Body of pancreas (tissue), 4 donors: ENCODE measurements at regions not wholly inside any gene's neighbourhood (a gene's known extent, or its start where the extent isn't known, plus 50 kb on each side); places are given as distances from the start of the nearest gene placed in this dataset.

Experiments
- ATAC-seq: fragments of 150-250 bp; one replicate; pipeline ENCODE4 v1.9.1; 2016
- DNase-seq, 4 donors: peaks; one replicate each; pipeline ENCODE4 v3.0.0-alpha.2; 2019
- H3K27ac ChIP-seq, 4 donors: fragments of 200-600 bp; sonication (generic); 1 replicate in 3 of 4; 2 replicates in 1 of 4; pipeline versions ENCODE4 v1.5.1 to v1.6.1; 2016 to 2019; ENCODE audit warnings: mild to moderate bottlenecking in 1 of 4, mixed read lengths in 1 of 4, moderate library complexity in 1 of 4
- H3K27me3 ChIP-seq, 2 donors: fragments of 200-600 bp; sonication (generic); one replicate each; pipeline ENCODE4 v1.6.0; 2016; ENCODE audit warnings: mild to moderate bottlenecking in 1 of 2
- H3K36me3 ChIP-seq, 2 donors: fragments of 200-600 bp; sonication (generic); replicated peaks in 1 of 2; 2 replicates each; pipeline ENCODE4 v1.5.1; 2016; ENCODE audit warnings: low read depth in 2 of 2; ENCODE audit not compliant: insufficient read depth in 1 of 2
- H3K4me1 ChIP-seq: fragments of 200-600 bp; sonication (generic); one replicate; pipeline ENCODE4 v1.6.0; 2016
- H3K4me3 ChIP-seq, 2 donors: fragments of 200-600 bp; sonication (generic); 1 replicate in 1 of 2; 2 replicates in 1 of 2; pipeline ENCODE4 v1.5.1; 2016 to 2019
- H3K9me3 ChIP-seq, 3 donors: fragments of 200-600 bp; sonication (generic); 1 replicate in 2 of 3; 2 replicates in 1 of 3; pipeline ENCODE4 v1.5.1; 2016
- CTCF ChIP-seq, 7 experiments: fragments of 450-650 bp in 4 of 7; fragments of 200-600 bp in 3 of 7; sonication (generic) in 3 of 7; IDR thresholded peaks; one replicate each; pipeline ENCODE4 v1.5.1; 2016 to 2019; ENCODE audit warnings: antibody characterized with exemption in 7 of 7
- POLR2A ChIP-seq, 3 donors: fragments of 450-650 bp; IDR thresholded peaks; one replicate each; pipeline ENCODE4 v1.6.1; 2016; ENCODE audit warnings: antibody characterized with exemption in 3 of 3, mild to moderate bottlenecking in 2 of 3
- WGBS, 2 donors: methylation state at CpG; one replicate each; pipeline ENCODE4 v1.1.5; 2017; 5-methylcytosine and 5-hydroxymethylcytosine counted together
- intact Hi-C: fragments of 100-400 bp; cut with DNase I; formaldehyde crosslinking; loops from one replicate; pipeline ENCODE4 v1.15.1; 2023

GRCh38 chr12:41700940-41701339 lies 443.7 kb downstream of the GXYLT1 start:
- DNase-seq = no peak
- H3K27me3 ChIP-seq = no peaks in the 10 kb centered on the region
- H3K4me3 ChIP-seq = no peak overlapping the region
- no peak overlapping the region for H3K27ac ChIP-seq
- intact Hi-C loops = no loop called here
- H3K9me3 ChIP-seq = no peaks in the 10 kb centered on the region
- TF ChIP-seq POLR2A (IDR thresholded peaks at IDR 0.05) (no peak), CTCF (IDR thresholded peaks at IDR 0.05) (no peak)
- H3K4me1 ChIP-seq = no peaks in the 10 kb centered on the region
- 57 to 74% methylated on average over 4 of the region's 4 CpGs for WGBS, 2 donors
- no peak for ATAC-seq
- H3K36me3 ChIP-seq = no peaks in the 10 kb centered on the region

DNA sequence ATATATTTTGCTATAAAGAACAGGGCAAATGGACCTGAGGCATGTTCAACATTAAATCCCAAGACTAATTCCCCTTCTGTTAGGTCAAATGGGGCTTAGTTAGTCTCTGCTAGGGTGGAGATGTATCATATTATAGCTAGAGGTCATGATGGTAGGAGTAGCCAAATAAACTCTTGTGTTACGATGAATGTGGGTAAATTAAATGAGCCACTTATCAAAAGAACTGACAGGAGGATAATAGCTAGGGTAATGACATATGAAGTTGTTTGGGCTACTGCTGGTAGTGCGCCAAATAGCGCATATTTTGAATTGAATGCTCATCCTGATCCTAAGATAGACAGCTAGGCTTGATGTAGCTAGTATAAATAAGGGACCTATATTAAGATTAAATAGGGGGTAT lies 445.0 kb downstream of the GXYLT1 start:
- TF ChIP-seq CTCF (IDR thresholded peaks at IDR 0.05) (no peak), POLR2A (IDR thresholded peaks at IDR 0.05) (no peak)
- H3K36me3 ChIP-seq = no peaks in the 10 kb centered on the region
- H3K27ac ChIP-seq = no peak overlapping the region
- ATAC-seq (no peak), DNase-seq (no peak)
- H3K4me3 ChIP-seq = no peak overlapping the region
- WGBS, 2 donors = 72 to 78% methylated on average over 3 of the region's 3 CpGs
- no peaks in the 10 kb centered on the region for H3K9me3 ChIP-seq
- no peaks in the 10 kb centered on the region for H3K4me1 ChIP-seq
- no peaks in the 10 kb centered on the region for H3K27me3 ChIP-seq
- intact Hi-C loops = no loop called here

- H3K4me3 ChIP-seq = no peak overlapping the region
- H3K9me3 ChIP-seq = no peaks in the 10 kb centered on the region
- intact Hi-C loops = no loop called here
- no peaks in the 10 kb centered on the region for H3K27me3 ChIP-seq
- H3K27ac ChIP-seq = no peak overlapping the region
- ATAC-seq (no peak), DNase-seq (no peak)
- WGBS, 2 donors = 41 to 45% methylated on average over 2 of the region's 2 CpGs
- H3K4me1 ChIP-seq = no peaks in the 10 kb centered on the region
- no peaks in the 10 kb centered on the region for H3K36me3 ChIP-seq
- TF ChIP-seq POLR2A (IDR thresholded peaks at IDR 0.05) = no peak
- TF ChIP-seq CTCF (IDR thresholded peaks at IDR 0.05) = no peak
Observed at GRCh38 chr12:41697161-41697560, 447.5 kb downstream of the GXYLT1 start.

- Histone ChIP-seq H3K27ac (no peak overlapping the region), H3K4me1 (no peaks in the 10 kb centered on the region), H3K9me3 (no peaks in the 10 kb centered on the region), H3K4me3 (no peak overlapping the region), H3K36me3 (no peaks in the 10 kb centered on the region), H3K27me3 (no peaks in the 10 kb centered on the region)
- no peak for ATAC-seq
- no peak for DNase-seq
- TF ChIP-seq CTCF (IDR thresholded peaks at IDR 0.05) (peak in 5 of 7 experiments; percentile 16 to 54 (median 39)), POLR2A (IDR thresholded peaks at IDR 0.05) (no peak)
- intact Hi-C loops = no loop called here
Observed at GRCh38 chr12:41684997-41685396, 459.7 kb downstream of the GXYLT1 start.

GRCh38 chr12:41683513-41684240 lies 461.0 kb downstream of the GXYLT1 start:
- Histone ChIP-seq H3K4me3 (no peak overlapping the region), H3K27me3 (no peaks in the 10 kb centered on the region), H3K27ac (no peak overlapping the region), H3K9me3 (no peaks in the 10 kb centered on the region), H3K36me3 (no peaks in the 10 kb centered on the region), H3K4me1 (no peaks in the 10 kb centered on the region)
- WGBS, 2 donors = 39 to 40% methylated on average over 4 of the region's 4 CpGs
- intact Hi-C loops = no loop called here
- DNase-seq = no peak
- no peak for TF ChIP-seq CTCF (IDR thresholded peaks at IDR 0.05)
- TF ChIP-seq POLR2A (IDR thresholded peaks at IDR 0.05) = no peak
- no peak for ATAC-seq
